HuH-7 (cell line): ENCODE measurements at regions not wholly inside any gene's neighbourhood (a gene's known extent, or its start where the extent isn't known, plus 50 kb on each side); places are given as distances from the start of the nearest gene placed in this dataset.
"Not testable (repeated sequence)": the region's sequence is repeated elsewhere in the genome, so short reads cannot be mapped to it uniquely, and the experiment has no call there.

Source experiments
- DNase-seq: peaks from one replicate; pipeline ENCODE4 v3.0.0; 2011; ENCODE audit warnings: low spot score

GRCh38 chr5:120088412-120088811, 375.7 kb upstream of the PRR16 start:
- no peak for DNase-seq

GRCh38 chr5:120088836-120089235, 375.3 kb upstream of the PRR16 start:
- DNase-seq, result no peak

- DNase-seq, result no peak
These were observed 372.6 kb upstream of the PRR16 start for GRCh38 chr5:120091376-120091948.

- no peak for DNase-seq
These were observed 371.5 kb upstream of the PRR16 start for GRCh38 chr5:120092649-120093048.

GRCh38 chr5:120093178-120093577, 370.9 kb upstream of the PRR16 start:
- DNase-seq, result no peak

GRCh38 chr5:120096413-120096812, 367.7 kb upstream of the PRR16 start:
- no peak for DNase-seq

- DNase-seq, result no peak
These were observed 365.7 kb upstream of the PRR16 start for GRCh38 chr5:120098426-120098825.

GRCh38 chr5:120098902-120099535, 365.1 kb upstream of the PRR16 start:
- DNase-seq, result no peak

- no peak for DNase-seq
These were observed 362.3 kb upstream of the PRR16 start for GRCh38 chr5:120101771-120102170.

GRCh38 chr5:120103495-120103894, 360.6 kb upstream of the PRR16 start:
- no peak for DNase-seq

GRCh38 chr5:120106912-120107525, 357.1 kb upstream of the PRR16 start:
- DNase-seq, result no peak

GRCh38 chr5:120108586-120109248, 355.4 kb upstream of the PRR16 start:
- no peak for DNase-seq

- no peak for DNase-seq
These were observed 341.4 kb upstream of the PRR16 start for GRCh38 chr5:120122703-120123102.

- DNase-seq, result no peak
These were observed 340.1 kb upstream of the PRR16 start for GRCh38 chr5:120124031-120124430.

- no peak for DNase-seq
These were observed 339.1 kb upstream of the PRR16 start for GRCh38 chr5:120124961-120125360.

- not testable (repeated sequence) for DNase-seq
These were observed 331.8 kb upstream of the PRR16 start for GRCh38 chr5:120132347-120132746.

GRCh38 chr5:120134944-120135343, 329.2 kb upstream of the PRR16 start:
- no peak for DNase-seq

- no peak for DNase-seq
These were observed 326.5 kb upstream of the PRR16 start for GRCh38 chr5:120137582-120137981.

- DNase-seq, result peak; percentile 29
These were observed 325.1 kb upstream of the PRR16 start for GRCh38 chr5:120139039-120139438.

- DNase-seq, result no peak
These were observed 323.6 kb upstream of the PRR16 start for GRCh38 chr5:120140501-120140900.

GRCh38 chr5:120141076-120141475, 323.0 kb upstream of the PRR16 start:
- DNase-seq, result no peak

GRCh38 chr5:120146787-120147186, 317.3 kb upstream of the PRR16 start:
- DNase-seq, result no peak

GRCh38 chr5:120147911-120148310, 316.2 kb upstream of the PRR16 start:
- DNase-seq, result not testable (repeated sequence)
